Activated T-cell treated with anti-CD3 and anti-CD28 coated beads for 4 hours (primary cell): ENCODE measurements at regions not wholly inside any gene's neighbourhood (a gene's known extent, or its start where the extent isn't known, plus 50 kb on each side); places are given as distances from the start of the nearest gene placed in this dataset.
"Not testable (repeated sequence)": the region's sequence is repeated elsewhere in the genome, so short reads cannot be mapped to it uniquely, and the experiment has no call there.

ENCODE experiments used
- DNase-seq: peaks from one replicate; pipeline ENCODE4 v3.0.0-alpha.2; 2020

GRCh38 chr10:42883993-42884983 lies 101.7 kb downstream of the BMS1 start:
- DNase-seq, result no peak

- no peak for DNase-seq
These were observed 103.1 kb downstream of the BMS1 start for GRCh38 chr10:42885491-42886270.

DNA sequence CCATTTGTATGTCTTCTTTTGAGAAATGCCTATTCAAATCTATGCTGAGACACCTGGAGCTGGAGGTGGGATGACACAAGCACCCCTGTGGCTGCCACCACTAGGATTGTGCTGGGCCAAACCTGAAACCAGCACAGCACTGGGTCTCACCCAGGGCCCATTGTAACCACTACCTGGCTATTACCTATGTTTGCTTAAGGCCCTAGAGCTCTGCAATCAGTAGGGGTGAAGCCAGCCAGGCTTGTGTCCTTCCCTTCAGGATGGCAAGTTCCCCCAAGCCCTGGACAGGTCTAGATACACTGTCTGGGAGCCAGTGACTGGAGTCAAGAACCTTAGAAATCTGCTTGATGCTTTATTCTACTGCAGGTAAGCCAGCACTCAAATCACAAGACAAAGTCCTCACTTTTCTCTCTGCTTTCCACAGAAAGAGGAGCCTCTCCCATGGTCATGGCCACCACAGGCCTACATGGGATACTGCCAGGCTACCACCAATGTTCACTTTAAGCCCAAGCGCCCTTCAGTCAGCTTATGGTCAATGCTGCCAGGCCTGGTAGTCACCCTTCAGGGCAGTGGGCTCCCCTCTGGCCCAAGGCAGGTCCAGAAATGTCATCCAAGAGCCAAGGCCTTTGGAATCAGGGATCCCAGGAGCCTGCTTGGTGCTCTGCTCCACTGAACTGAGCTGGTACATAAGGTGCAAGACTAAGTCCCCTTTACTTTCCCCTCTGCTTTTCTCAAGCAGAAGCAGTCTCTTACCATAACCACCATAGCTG lies 105.3 kb downstream of the BMS1 start:
- no peak for DNase-seq

DNA sequence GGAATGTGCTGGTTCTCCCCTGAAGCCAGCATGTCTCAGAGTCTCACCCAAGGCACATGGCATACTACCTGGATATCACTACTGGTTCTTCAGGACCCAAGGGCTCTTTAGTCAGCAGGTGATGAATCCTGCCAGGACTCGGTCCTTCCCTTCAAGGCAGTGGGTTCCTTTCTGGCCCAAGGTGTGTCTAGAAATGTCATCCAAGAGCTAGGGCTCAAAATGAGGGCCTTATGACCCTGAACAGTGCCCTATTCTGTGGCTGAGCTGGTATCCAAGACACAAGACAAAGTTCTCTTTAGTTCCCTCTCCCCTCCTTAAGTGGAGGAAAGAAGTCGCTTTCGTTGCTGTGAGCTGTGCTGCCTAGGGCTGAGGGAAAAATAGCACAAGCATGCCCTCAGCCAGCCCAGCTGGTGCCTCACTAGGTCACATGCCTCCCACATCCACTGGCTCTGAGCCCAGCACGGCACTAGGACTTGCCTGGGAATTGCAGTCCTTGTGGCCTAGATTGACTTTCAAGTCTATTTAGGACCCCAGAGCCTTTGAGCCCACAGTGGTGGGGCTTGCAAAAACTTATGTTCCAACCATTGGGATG lies 106.0 kb downstream of the BMS1 start:
- no peak for DNase-seq

- DNase-seq, result no peak
These were observed 114.1 kb downstream of the BMS1 start for GRCh38 chr10:42896735-42897134.

GRCh38 chr10:42898037-42898960 lies 115.7 kb downstream of the BMS1 start:
- no peak for DNase-seq

GRCh38 chr10:42899036-42899435 lies 116.4 kb downstream of the BMS1 start:
- no peak for DNase-seq

DNA sequence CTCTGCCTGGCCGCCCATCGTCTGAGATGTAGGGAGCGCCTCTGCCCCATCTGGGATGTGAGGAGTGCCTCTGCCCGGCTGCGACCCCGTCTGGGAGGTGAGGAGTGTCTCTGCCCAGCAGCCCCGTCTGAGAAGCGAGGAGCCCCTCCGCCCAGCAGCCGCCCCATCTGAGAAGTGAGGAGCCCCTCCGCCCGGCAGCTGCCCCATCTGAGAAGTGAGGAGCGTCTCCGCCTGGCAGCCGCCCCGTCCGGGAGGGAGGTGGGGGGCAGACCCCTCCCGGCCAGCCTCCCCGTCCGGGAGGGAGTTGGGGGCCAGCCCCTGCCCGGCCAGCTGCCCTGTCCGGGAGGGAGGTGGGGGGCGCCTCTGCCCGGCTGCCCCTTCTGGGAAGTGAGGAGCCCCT lies 117.8 kb downstream of the BMS1 start:
- not testable (repeated sequence) for DNase-seq

GRCh38 chr10:42911359-42911758 lies 128.8 kb downstream of the BMS1 start:
- no peak for DNase-seq

DNA sequence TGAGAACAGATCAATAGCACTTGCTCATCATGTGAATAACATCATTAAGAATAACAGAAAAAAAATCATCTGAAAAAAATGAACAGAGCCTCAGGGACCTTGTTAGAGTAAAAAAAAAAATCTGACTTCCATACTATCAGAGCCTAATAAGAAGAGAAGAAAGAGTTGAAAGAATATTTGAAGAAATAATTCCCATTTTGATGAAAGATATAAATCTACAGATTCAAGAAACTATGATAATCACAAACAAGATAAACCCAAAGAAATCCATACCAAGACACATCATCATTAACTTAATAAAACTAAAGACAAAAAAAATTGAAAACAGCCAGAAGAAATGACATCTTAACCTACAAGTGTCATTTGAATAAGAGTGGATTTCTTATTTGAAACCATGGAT lies 134.4 kb downstream of the BMS1 start:
- DNase-seq, result no peak

DNA sequence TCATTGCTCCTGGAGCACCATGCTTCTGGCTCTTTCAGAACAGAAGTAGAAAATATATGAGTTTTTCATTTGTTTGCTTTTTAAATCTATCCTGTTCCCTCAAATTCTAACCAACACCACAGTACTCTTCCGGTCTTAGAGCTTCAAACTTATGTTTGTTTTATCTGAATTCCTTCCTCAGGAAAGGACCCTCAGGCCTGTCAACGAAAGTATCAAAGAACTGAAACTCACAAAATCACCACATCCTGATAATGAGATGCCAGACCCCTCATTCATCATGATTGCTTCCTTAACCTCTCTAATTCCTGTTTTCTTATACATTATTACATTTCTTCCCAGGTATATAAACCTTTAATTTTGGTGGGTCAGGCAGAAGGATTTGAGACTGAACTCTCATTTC lies 135.2 kb downstream of the BMS1 start:
- DNase-seq, result no peak

DNA sequence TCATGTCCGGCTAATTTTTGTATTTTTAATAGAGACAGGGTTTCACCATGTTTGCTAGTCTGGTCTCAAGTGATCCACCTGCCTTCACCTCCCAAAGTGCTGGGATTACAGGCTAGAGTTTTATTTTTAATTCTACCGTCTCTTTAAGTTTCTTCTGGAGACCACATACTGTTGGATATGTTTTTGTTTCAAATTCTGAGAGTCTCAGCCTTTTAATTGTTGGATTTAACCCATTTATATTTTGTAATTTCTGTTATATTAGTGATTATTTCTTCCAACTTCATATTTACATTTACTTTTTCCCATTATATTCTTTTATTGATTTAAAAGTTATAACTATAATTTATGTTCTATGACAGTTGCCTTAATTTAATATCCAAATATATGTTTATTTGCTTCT lies 139.4 kb downstream of the BMS1 start:
- DNase-seq, result no peak

GRCh38 chr10:42924484-42924883 lies 141.9 kb downstream of the BMS1 start:
- no peak for DNase-seq

DNA sequence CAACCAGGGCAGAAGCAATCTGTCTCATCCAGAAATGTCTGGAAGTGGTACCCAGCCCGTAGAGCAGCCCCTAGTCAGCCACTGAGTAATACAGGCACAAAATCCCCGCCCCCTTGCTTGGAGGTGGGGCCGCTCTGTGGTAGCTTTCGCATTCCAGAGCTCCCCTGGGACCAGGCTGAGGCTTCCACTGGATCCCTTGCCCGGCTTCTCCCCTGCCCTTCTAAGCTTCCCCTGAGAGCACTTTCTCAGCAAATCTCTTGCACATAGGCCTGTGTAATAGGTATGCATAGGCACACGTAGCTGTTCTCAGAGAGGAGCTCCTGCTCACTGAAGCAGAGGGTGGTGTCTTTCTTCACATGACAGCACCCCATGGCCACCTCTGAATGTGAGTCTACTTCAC lies 144.2 kb downstream of the BMS1 start:
- DNase-seq, result no peak

DNA sequence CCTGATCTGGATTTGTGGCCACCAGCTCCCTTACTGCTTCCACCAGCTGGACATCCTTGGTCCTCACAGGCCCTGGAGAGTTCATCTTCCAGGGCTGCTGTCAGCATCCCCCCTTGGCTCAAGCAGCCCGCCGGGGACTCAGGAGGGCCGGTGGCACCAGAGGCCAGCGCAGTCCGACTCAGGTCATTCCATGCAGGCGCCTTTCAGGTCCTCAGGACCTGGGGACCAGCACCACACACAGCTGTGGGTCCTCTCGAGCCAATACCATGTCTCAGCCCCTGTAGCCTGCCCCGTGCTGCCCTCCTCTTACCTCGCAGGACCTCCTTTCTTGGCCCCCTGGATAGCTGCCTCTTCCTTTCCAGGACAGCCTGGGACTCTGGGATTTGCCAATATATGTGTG lies 145.5 kb downstream of the BMS1 start:
- DNase-seq, result no peak

DNA sequence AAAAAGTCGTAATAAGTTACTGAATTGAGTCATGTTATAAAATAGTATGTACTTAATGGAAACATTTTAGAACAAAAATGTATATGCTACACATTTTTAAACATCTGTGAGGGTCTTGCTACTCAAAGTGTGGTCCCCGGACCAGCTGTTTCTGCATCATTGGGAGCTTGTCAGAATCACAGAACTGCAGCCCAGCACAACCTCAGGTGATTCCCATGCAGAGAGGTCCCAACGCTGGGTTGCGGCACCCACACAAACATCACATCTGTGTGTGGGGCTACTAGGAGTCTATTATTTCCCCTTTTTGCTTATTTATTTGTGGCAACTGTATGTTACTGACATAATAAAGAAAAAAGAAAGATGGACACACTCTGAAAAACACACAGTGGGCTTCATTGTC lies 146.6 kb downstream of the BMS1 start:
- DNase-seq, result no peak

DNA sequence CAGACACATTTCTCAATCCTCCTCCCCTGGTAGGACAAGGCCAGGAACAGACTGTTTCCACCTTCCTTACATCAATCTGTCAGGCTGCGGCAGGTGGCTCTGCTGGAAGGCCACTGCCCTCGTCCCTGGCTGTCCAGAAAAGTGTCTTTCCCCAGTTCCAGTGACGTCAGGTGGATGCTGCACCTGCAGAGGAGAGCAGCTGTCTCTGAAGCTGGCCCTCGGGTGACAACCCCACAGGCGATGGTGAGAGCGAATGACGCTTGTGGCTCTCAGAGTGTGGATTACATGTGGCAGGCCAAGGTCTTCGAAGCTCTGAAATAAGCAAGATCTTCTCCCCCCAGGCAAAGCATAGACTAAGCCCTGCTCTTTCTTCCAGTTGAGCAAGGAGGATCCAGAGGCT lies 146.9 kb upstream of the RET start:
- no peak for DNase-seq

GRCh38 chr10:42930516-42931192 lies 146.2 kb upstream of the RET start:
- no peak for DNase-seq

DNA sequence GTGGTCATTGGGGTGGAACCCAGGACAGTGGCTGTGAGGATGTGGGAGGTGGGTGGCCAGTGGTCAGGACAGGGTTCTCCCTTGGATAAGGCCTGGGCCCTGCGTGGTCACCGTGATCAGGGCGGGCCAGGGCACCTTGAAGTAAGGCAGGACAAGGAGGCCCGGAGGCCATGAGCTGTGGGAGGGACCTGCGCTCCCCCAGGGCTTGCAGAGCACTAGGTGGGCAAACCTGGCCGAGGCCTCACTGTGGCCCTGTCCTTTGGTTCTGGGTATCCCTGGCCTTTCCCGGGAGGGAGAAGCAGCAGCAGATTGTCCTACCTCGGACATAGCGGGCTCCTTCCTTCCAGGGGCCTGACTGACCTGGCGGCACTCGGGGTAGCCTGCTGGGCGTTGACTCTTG lies 144.8 kb upstream of the RET start:
- no peak for DNase-seq

GRCh38 chr10:42932735-42933447 lies 144.0 kb upstream of the RET start:
- DNase-seq, result peak; percentile 65
